ENCODE measurements at regions not wholly inside any gene's neighbourhood (a gene's known extent, or its start where the extent isn't known, plus 50 kb on each side); places are given as distances from the start of the nearest gene placed in this dataset.
A peak's percentile ranks its signal among the peaks of the same experiment; 100 is the strongest.

- Histone ChIP-seq H4K20me1 (ENCODE audit: insufficient read depth, low read length) (no peaks in the 10 kb centered on the region), H3K4me2 (ENCODE audit: insufficient read depth, low read length) (no peak overlapping the region), H3K36me3 (ENCODE audit: insufficient read depth, low read length) (no peaks in the 10 kb centered on the region), H2AFZ (ENCODE audit: low read length) (no peak overlapping the region), H3K27ac (ENCODE audit: low read depth, low read length) (no peak overlapping the region), H3K9me3 (ENCODE audit: low read depth, low read length) (no peaks in the 10 kb centered on the region), H3K4me1 (ENCODE audit: insufficient read depth, low read length) (peaks cover 22% of the 10 kb centered on the region), H3K79me2 (ENCODE audit: insufficient read depth, low read length) (no peaks in the 10 kb centered on the region), H3K27me3 (ENCODE audit: insufficient read depth, low read length) (no peaks in the 10 kb centered on the region), H3K4me3 (ENCODE audit: insufficient read depth, low read length) (no peak overlapping the region)
- no peak for DNase-seq (ENCODE audit: insufficient read length, low spot score, missing footprints)
- TF ChIP-seq CTCF (IDR thresholded peaks at IDR 0.05; ENCODE audit: extremely low read depth, low read depth, low read length), result no peak
Measured at GRCh38 chr2:234426616-234427015, 70.3 kb downstream of the ARL4C start.

- Histone ChIP-seq H3K4me2 (ENCODE audit: insufficient read depth, low read length) (no peak overlapping the region), H3K4me3 (ENCODE audit: insufficient read depth, low read length) (no peak overlapping the region), H2AFZ (ENCODE audit: low read length) (no peak overlapping the region), H4K20me1 (ENCODE audit: insufficient read depth, low read length) (no peaks in the 10 kb centered on the region), H3K9me3 (ENCODE audit: low read depth, low read length) (no peaks in the 10 kb centered on the region), H3K36me3 (ENCODE audit: insufficient read depth, low read length) (no peaks in the 10 kb centered on the region), H3K4me1 (ENCODE audit: insufficient read depth, low read length) (peaks cover 22% of the 10 kb centered on the region), H3K79me2 (ENCODE audit: insufficient read depth, low read length) (no peaks in the 10 kb centered on the region), H3K27ac (ENCODE audit: low read depth, low read length) (no peak overlapping the region), H3K27me3 (ENCODE audit: insufficient read depth, low read length) (no peaks in the 10 kb centered on the region)
- TF ChIP-seq CTCF (IDR thresholded peaks at IDR 0.05; ENCODE audit: extremely low read depth, low read depth, low read length), result no peak
- DNase-seq (ENCODE audit: insufficient read length, low spot score, missing footprints), result no peak
Measured at GRCh38 chr2:234425639-234426603, 71.0 kb downstream of the ARL4C start.

GRCh38 chr2:234423884-234424283 is 73.0 kb downstream of the ARL4C start:
- Histone ChIP-seq H2AFZ (ENCODE audit: low read length) (no peak overlapping the region), H3K4me3 (ENCODE audit: insufficient read depth, low read length) (no peak overlapping the region), H4K20me1 (ENCODE audit: insufficient read depth, low read length) (no peaks in the 10 kb centered on the region), H3K4me2 (ENCODE audit: insufficient read depth, low read length) (no peak overlapping the region), H3K4me1 (ENCODE audit: insufficient read depth, low read length) (peaks cover 22% of the 10 kb centered on the region), H3K27me3 (ENCODE audit: insufficient read depth, low read length) (no peaks in the 10 kb centered on the region), H3K36me3 (ENCODE audit: insufficient read depth, low read length) (no peaks in the 10 kb centered on the region), H3K27ac (ENCODE audit: low read depth, low read length) (no peak overlapping the region), H3K9me3 (ENCODE audit: low read depth, low read length) (no peaks in the 10 kb centered on the region), H3K79me2 (ENCODE audit: insufficient read depth, low read length) (no peaks in the 10 kb centered on the region)
- DNase-seq (ENCODE audit: insufficient read length, low spot score, missing footprints), result no peak
- TF ChIP-seq CTCF (IDR thresholded peaks at IDR 0.05; ENCODE audit: extremely low read depth, low read depth, low read length), result no peak

GRCh38 chr2:234422981-234423431 is 73.9 kb downstream of the ARL4C start:
- no peak for DNase-seq (ENCODE audit: insufficient read length, low spot score, missing footprints)
- Histone ChIP-seq H3K79me2 (ENCODE audit: insufficient read depth, low read length) (no peaks in the 10 kb centered on the region), H3K4me3 (ENCODE audit: insufficient read depth, low read length) (no peak overlapping the region), H3K27me3 (ENCODE audit: insufficient read depth, low read length) (no peaks in the 10 kb centered on the region), H3K36me3 (ENCODE audit: insufficient read depth, low read length) (no peaks in the 10 kb centered on the region), H3K4me2 (ENCODE audit: insufficient read depth, low read length) (no peak overlapping the region), H3K9me3 (ENCODE audit: low read depth, low read length) (no peaks in the 10 kb centered on the region), H4K20me1 (ENCODE audit: insufficient read depth, low read length) (no peaks in the 10 kb centered on the region), H3K4me1 (ENCODE audit: insufficient read depth, low read length) (peaks cover 21% of the 10 kb centered on the region), H3K27ac (ENCODE audit: low read depth, low read length) (peak overlapping the region; percentile 49), H2AFZ (ENCODE audit: low read length) (no peak overlapping the region)
- TF ChIP-seq CTCF (IDR thresholded peaks at IDR 0.05; ENCODE audit: extremely low read depth, low read depth, low read length), result no peak
